ENCODE measurements at regions not wholly inside any gene's neighbourhood (a gene's known extent, or its start where the extent isn't known, plus 50 kb on each side); places are given as distances from the start of the nearest gene placed in this dataset.
A peak's percentile ranks its signal among the peaks of the same experiment; 100 is the strongest.

GRCh38 chr20:57940868-57941522 is 231.2 kb upstream of the PMEPA1 start:
- no peaks in the 10 kb centered on the region for H3K9me3 ChIP-seq (ENCODE audit: low read length)
- POLR2A ChIA-PET (ENCODE audit: unreplicated experiment): no interaction called here
- CTCF ChIA-PET: no interaction called here
- ATAC-seq: peak; percentile 46
- H2AFZ ChIP-seq (ENCODE audit: low read length): peak overlapping the region; percentile 63; the same call in 1 of the 2 replicates
- no peak overlapping the region for H3K4me3 ChIP-seq (ENCODE audit: low read length)
- peaks cover 51% of the 10 kb centered on the region for H3K4me1 ChIP-seq (ENCODE audit: insufficient read depth, low read length)
- no peaks in the 10 kb centered on the region for H3K9me2 ChIP-seq (replicated peaks; ENCODE audit: low read length)
- H3K27ac ChIP-seq (ENCODE audit: low read length): peak overlapping the region; percentile 79
- H3K79me2 ChIP-seq (ENCODE audit: low read length): no peaks in the 10 kb centered on the region
- no peaks in the 10 kb centered on the region for H3K27me3 ChIP-seq (ENCODE audit: low read length)
- H3K36me3 ChIP-seq (ENCODE audit: low read depth, low read length): no peaks in the 10 kb centered on the region
- DNase-seq: peak; percentile 52
- BruUV-seq (replicated peaks): no TSS peak
- H3K9ac ChIP-seq (ENCODE audit: low read length): peak overlapping the region; percentile 36
- no peaks in the 10 kb centered on the region for H4K20me1 ChIP-seq (ENCODE audit: low read length)
- no peaks in the 10 kb centered on the region for H3F3A ChIP-seq (ENCODE audit: low read length, unreplicated experiment)
- intact Hi-C loops (cut with micrococcal nuclease): no loop called here
- TF ChIP-seq EZH2 (IDR thresholded peaks at IDR 0.05; ENCODE audit: low read length, unreplicated experiment): no peak
- H3K4me2 ChIP-seq (ENCODE audit: low read length): peak overlapping the region; percentile 52

GRCh38 chr20:57940376-57940775 is 230.6 kb upstream of the PMEPA1 start:
- intact Hi-C loops (cut with micrococcal nuclease): no loop called here
- POLR2A ChIA-PET (ENCODE audit: unreplicated experiment): no interaction called here
- ATAC-seq (no peak), DNase-seq (no peak)
- peak overlapping the region; percentile 36 for H3K9ac ChIP-seq (ENCODE audit: low read length)
- no peak overlapping the region for H3K4me2 ChIP-seq (ENCODE audit: low read length)
- no peak overlapping the region for H2AFZ ChIP-seq (ENCODE audit: low read length)
- peak overlapping the region; percentile 79 for H3K27ac ChIP-seq (ENCODE audit: low read length)
- H3K79me2 ChIP-seq (ENCODE audit: low read length): no peaks in the 10 kb centered on the region
- no peak for TF ChIP-seq CTCF (conservative IDR thresholded peaks at IDR 0.05; ENCODE audit: low read depth, low read length)
- TF ChIP-seq EZH2phosphoT487 (IDR thresholded peaks at IDR 0.05; ENCODE audit: borderline replicate concordance, low read length): no peak
- TF ChIP-seq EZH2 (IDR thresholded peaks at IDR 0.05; ENCODE audit: low read length, unreplicated experiment): no peak
- CTCF ChIA-PET: no interaction called here
- H3K27me3 ChIP-seq (ENCODE audit: low read length): no peaks in the 10 kb centered on the region
- H4K20me1 ChIP-seq (ENCODE audit: low read length): no peaks in the 10 kb centered on the region
- no peaks in the 10 kb centered on the region for H3K9me3 ChIP-seq (ENCODE audit: low read length)
- no peaks in the 10 kb centered on the region for H3K36me3 ChIP-seq (ENCODE audit: low read depth, low read length)
- no peak overlapping the region for H3K4me3 ChIP-seq (ENCODE audit: low read length)
- H3K9me2 ChIP-seq (replicated peaks; ENCODE audit: low read length): no peaks in the 10 kb centered on the region
- no TSS peak for BruUV-seq (replicated peaks)
- H3F3A ChIP-seq (ENCODE audit: low read length, unreplicated experiment): no peaks in the 10 kb centered on the region
- H3K4me1 ChIP-seq (ENCODE audit: insufficient read depth, low read length): peaks cover 51% of the 10 kb centered on the region

GRCh38 chr20:57939499-57939898 is 229.7 kb upstream of the PMEPA1 start:
- no TSS peak for BruUV-seq (replicated peaks)

More at GRCh38 chr20:57939499-57939898, 229.7 kb upstream of the PMEPA1 start:
- H3F3A ChIP-seq (ENCODE audit: low read length, unreplicated experiment): no peaks in the 10 kb centered on the region
- H4K20me1 ChIP-seq (ENCODE audit: low read length): no peaks in the 10 kb centered on the region
- POLR2A ChIA-PET (ENCODE audit: unreplicated experiment): interaction anchor here (0.6 kb wide), 1 partner anchor 242 kb away, joined by 4 read pairs; no protein-coding TSS in a partner anchor
- CTCF ChIA-PET: interaction anchor here (0.6 to 1.0 kb wide), 3 partner anchors 22 to 242 kb away, joined by 3 to 4 read pairs (median 3); no protein-coding TSS in a partner anchor
- H2AFZ ChIP-seq (ENCODE audit: low read length): no peak overlapping the region; the same call in 1 of the 2 replicates
- peak; percentile 97 for DNase-seq
- H3K4me3 ChIP-seq (ENCODE audit: low read length): peak overlapping the region; percentile 6; the same call in 1 of the 2 replicates
- TF ChIP-seq EZH2 (IDR thresholded peaks at IDR 0.05; ENCODE audit: low read length, unreplicated experiment): no peak
- TF ChIP-seq EZH2phosphoT487 (IDR thresholded peaks at IDR 0.05; ENCODE audit: borderline replicate concordance, low read length): no peak
- no peak for TF ChIP-seq CTCF (conservative IDR thresholded peaks at IDR 0.05; ENCODE audit: low read depth, low read length)
- no peaks in the 10 kb centered on the region for H3K79me2 ChIP-seq (ENCODE audit: low read length)
- no peaks in the 10 kb centered on the region for H3K36me3 ChIP-seq (ENCODE audit: low read depth, low read length)
- peaks cover 51% of the 10 kb centered on the region for H3K4me1 ChIP-seq (ENCODE audit: insufficient read depth, low read length)
- peak overlapping the region; percentile 69 for H3K4me2 ChIP-seq (ENCODE audit: low read length)
- peak overlapping the region; percentile 36 for H3K9ac ChIP-seq (ENCODE audit: low read length)
- no peaks in the 10 kb centered on the region for H3K27me3 ChIP-seq (ENCODE audit: low read length)
- H3K9me2 ChIP-seq (replicated peaks; ENCODE audit: low read length): no peaks in the 10 kb centered on the region
- intact Hi-C loops (cut with micrococcal nuclease): no loop called here
- ATAC-seq: peak; percentile 75
- H3K27ac ChIP-seq (ENCODE audit: low read length): peak overlapping the region; percentile 79
- no peaks in the 10 kb centered on the region for H3K9me3 ChIP-seq (ENCODE audit: low read length)
